Ishikawa (cell line): ENCODE measurements at regions not wholly inside any gene's neighbourhood (a gene's known extent, or its start where the extent isn't known, plus 50 kb on each side); places are given as distances from the start of the nearest gene placed in this dataset.

Experiments
- CEBPB ChIP-seq: IDR thresholded peaks from 2 replicates; pipeline ENCODE4 v1.6.1; 2012
- CREB1 ChIP-seq: IDR thresholded peaks from 2 replicates; pipeline ENCODE4 v1.6.1; 2012; ENCODE audit warnings: low read depth
- EGR1 ChIP-seq: IDR thresholded peaks from 2 replicates; pipeline ENCODE4 v1.6.1; 2012
- EP300 ChIP-seq: IDR thresholded peaks from 2 replicates; pipeline ENCODE4 v1.6.1; 2012; ENCODE audit warnings: borderline replicate concordance
- FOXM1 ChIP-seq: IDR thresholded peaks from 2 replicates; pipeline ENCODE4 v1.6.1; 2012; ENCODE audit warnings: low read depth, borderline replicate concordance
- RAD21 ChIP-seq: IDR thresholded peaks from 2 replicates; pipeline ENCODE4 v1.6.1; 2012; ENCODE audit warnings: low read depth
- REST ChIP-seq: IDR thresholded peaks from 2 replicates; pipeline ENCODE4 v1.6.1; 2012; ENCODE audit warnings: low read depth, mild to moderate bottlenecking
- TAF1 ChIP-seq: IDR thresholded peaks from 2 replicates; pipeline ENCODE4 v1.6.1; 2012; ENCODE audit warnings: low read depth, mild to moderate bottlenecking
- TCF12 ChIP-seq: IDR thresholded peaks from 2 replicates; pipeline ENCODE4 v1.6.1; 2012; ENCODE audit warnings: low read depth
- TEAD4 ChIP-seq: IDR thresholded peaks from 2 replicates; pipeline ENCODE4 v1.6.1; 2012
- YY1 ChIP-seq: IDR thresholded peaks from 2 replicates; pipeline ENCODE4 v1.6.1; 2012; ENCODE audit warnings: low read depth
- ZBTB7A ChIP-seq: IDR thresholded peaks from 2 replicates; pipeline ENCODE4 v1.6.1; 2012; ENCODE audit warnings: low read depth
- TF ChIP-seq, protein P1 (sequence below): IDR thresholded peaks from 2 replicates; pipeline ENCODE4 v1.6.1; 2012
- TF ChIP-seq, protein P2 (sequence below): IDR thresholded peaks from 2 replicates; pipeline ENCODE4 v1.6.1; 2012

DNA sequence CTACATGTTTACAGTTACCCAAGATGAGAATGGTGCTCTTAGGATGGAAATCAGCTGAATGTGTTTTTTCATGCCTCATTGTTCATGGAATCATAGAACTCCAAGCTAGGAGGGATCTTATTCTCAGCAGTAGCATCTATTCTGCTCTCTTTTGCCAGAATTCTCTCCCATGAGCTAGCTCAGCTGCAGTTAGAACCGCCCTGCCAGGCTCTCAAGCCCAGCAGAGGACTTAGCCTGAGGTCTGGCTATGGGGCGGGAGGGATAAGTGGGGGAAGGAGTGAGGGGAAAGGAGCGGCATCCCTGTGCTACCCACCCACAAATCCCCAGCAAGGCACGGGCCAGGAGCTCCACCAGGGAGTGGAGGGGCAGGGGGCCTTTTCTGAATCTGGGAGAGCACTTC, 120.7 kb upstream of the PLXNA4 start:
- no peak for TF ChIP-seq TAF1
- TF ChIP-seq FOXM1 = no peak
- TF ChIP-seq YY1 = no peak
- no peak for TF ChIP-seq REST
- no peak for TF ChIP-seq EP300
- TF ChIP-seq CEBPB = no peak
- TF ChIP-seq TCF12 = no peak
- TF ChIP-seq, protein P1, sequence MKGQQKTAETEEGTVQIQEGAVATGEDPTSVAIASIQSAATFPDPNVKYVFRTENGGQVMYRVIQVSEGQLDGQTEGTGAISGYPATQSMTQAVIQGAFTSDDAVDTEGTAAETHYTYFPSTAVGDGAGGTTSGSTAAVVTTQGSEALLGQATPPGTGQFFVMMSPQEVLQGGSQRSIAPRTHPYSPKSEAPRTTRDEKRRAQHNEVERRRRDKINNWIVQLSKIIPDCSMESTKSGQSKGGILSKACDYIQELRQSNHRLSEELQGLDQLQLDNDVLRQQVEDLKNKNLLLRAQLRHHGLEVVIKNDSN = no peak
- no peak for TF ChIP-seq CREB1
- TF ChIP-seq, protein P2, sequence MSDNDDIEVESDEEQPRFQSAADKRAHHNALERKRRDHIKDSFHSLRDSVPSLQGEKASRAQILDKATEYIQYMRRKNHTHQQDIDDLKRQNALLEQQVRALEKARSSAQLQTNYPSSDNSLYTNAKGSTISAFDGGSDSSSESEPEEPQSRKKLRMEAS = no peak
- no peak for TF ChIP-seq RAD21
- no peak for TF ChIP-seq EGR1
- TF ChIP-seq ZBTB7A = no peak
- no peak for TF ChIP-seq TEAD4
